Activated naive CD4-positive, alpha-beta T cell treated with anti-CD3 and anti-CD28 coated beads for 36 hours (primary cell): ENCODE measurements at regions not wholly inside any gene's neighbourhood (a gene's known extent, or its start where the extent isn't known, plus 50 kb on each side); places are given as distances from the start of the nearest gene placed in this dataset.

Source experiments
- CTCF ChIA-PET: fragments of 350-600 bp; sonication (Branson Sonifier 250); formaldehyde crosslinking; loops from one replicate; lab custom pipeline; 2021; ENCODE audit warnings: antibody characterized with exemption; lab: Charles Lee
- DNase-seq: peaks from one replicate; pipeline ENCODE4 v3.0.0-alpha.2; 2020
- H3K27ac Mint-ChIP-seq: one replicate; pipeline ENCODE4 v1.8.0; 2021; ENCODE audit warnings: mild to moderate bottlenecking, mixed read lengths
- H3K27me3 Mint-ChIP-seq: one replicate; pipeline ENCODE4 v1.8.0; 2021; ENCODE audit warnings: low read depth, mixed read lengths
- H3K36me3 Mint-ChIP-seq: one replicate; pipeline ENCODE4 v1.8.0; 2021; ENCODE audit warnings: low read depth, mixed read lengths
- H3K4me1 Mint-ChIP-seq: one replicate; pipeline ENCODE4 v1.8.0; 2021; ENCODE audit warnings: low read depth, mixed read lengths
- H3K4me3 Mint-ChIP-seq: one replicate; pipeline ENCODE4 v1.8.0; 2021; ENCODE audit warnings: mild to moderate bottlenecking, moderate library complexity, mixed read lengths
- H3K9me3 Mint-ChIP-seq: one replicate; pipeline ENCODE4 v1.8.0; 2021; ENCODE audit warnings: mixed read lengths
- intact Hi-C: fragments of 100-400 bp; cut with micrococcal nuclease; formaldehyde crosslinking; loops from one replicate; pipeline ENCODE4 v1.15.1; 2023

DNA sequence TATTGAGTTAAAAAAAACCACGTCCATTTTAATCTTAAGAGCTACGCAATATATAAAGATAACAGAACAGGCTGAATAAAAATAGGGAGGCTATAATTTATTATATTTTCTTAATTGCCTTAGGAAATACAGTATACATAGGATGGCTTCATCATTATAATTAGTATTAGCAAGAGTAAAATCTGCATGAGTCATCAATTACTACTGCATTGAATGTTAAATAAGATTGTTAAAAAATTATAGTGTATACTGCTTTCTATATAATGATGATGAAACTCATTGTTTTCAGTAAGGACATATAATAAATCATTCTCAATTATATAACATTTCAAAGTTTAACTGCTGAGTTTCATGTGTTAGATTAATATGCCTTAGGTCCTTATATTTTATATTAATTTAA lies 133.4 kb upstream of the GRID2 start:
- Mint-ChIP-seq H3K36me3 (peaks cover 2% of the 10 kb centered on the region), H3K9me3 (peaks cover 10% of the 10 kb centered on the region), H3K27ac (no peak overlapping the region), H3K4me1 (no peaks in the 10 kb centered on the region), H3K4me3 (no peak overlapping the region), H3K27me3 (no peaks in the 10 kb centered on the region)
- intact Hi-C loops = no loop called here
- DNase-seq = no peak
- CTCF ChIA-PET = no interaction called here

DNA sequence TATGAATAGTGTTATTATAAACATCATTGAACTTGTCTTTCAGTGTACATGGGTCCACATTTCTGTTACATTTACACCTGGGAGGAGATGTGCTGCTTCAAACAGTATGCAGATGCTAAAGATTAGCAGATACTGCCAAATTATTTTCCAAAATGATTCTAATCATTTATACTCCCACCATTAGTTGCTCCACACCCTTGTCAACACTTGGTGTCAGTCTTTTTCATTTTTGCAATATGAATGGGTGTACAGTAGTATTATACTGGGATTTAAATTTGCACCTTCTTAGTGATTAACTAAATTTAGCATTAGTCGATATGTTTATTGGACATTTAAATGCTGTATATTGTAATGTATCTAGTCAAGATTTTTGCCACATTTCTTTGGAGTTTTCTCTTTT lies 131.6 kb upstream of the GRID2 start:
- Mint-ChIP-seq H3K4me3 (no peak overlapping the region), H3K4me1 (no peaks in the 10 kb centered on the region), H3K27ac (no peak overlapping the region), H3K36me3 (no peaks in the 10 kb centered on the region), H3K27me3 (no peaks in the 10 kb centered on the region), H3K9me3 (peaks cover 5% of the 10 kb centered on the region)
- CTCF ChIA-PET = no interaction called here
- no peak for DNase-seq
- intact Hi-C loops = no loop called here

DNA sequence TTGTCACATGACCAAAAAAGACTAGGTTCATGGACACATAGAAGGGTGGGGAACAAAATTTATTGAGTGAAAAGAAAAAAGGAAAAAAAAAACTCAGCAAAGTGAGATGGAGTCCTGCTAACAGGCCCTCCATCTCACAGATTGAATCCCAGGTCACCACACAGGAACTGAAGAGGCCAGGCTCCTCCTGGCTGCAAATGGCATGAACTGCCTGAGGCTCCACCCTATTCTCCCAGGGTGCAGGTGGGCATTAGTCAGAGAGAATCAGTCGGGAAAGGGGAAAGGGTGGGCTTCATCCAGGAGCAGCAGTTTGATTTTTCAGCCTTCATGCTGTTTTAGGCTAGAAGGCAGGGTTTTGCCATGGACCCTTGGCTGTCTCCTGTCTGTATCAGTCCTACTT lies 128.5 kb upstream of the GRID2 start:
- H3K27ac Mint-ChIP-seq = no peak overlapping the region
- DNase-seq = no peak
- CTCF ChIA-PET = no interaction called here
- no peaks in the 10 kb centered on the region for H3K4me1 Mint-ChIP-seq
- intact Hi-C loops = no loop called here
- no peaks in the 10 kb centered on the region for H3K27me3 Mint-ChIP-seq
- H3K36me3 Mint-ChIP-seq = no peaks in the 10 kb centered on the region
- H3K9me3 Mint-ChIP-seq = peaks cover 5% of the 10 kb centered on the region
- no peak overlapping the region for H3K4me3 Mint-ChIP-seq

DNA sequence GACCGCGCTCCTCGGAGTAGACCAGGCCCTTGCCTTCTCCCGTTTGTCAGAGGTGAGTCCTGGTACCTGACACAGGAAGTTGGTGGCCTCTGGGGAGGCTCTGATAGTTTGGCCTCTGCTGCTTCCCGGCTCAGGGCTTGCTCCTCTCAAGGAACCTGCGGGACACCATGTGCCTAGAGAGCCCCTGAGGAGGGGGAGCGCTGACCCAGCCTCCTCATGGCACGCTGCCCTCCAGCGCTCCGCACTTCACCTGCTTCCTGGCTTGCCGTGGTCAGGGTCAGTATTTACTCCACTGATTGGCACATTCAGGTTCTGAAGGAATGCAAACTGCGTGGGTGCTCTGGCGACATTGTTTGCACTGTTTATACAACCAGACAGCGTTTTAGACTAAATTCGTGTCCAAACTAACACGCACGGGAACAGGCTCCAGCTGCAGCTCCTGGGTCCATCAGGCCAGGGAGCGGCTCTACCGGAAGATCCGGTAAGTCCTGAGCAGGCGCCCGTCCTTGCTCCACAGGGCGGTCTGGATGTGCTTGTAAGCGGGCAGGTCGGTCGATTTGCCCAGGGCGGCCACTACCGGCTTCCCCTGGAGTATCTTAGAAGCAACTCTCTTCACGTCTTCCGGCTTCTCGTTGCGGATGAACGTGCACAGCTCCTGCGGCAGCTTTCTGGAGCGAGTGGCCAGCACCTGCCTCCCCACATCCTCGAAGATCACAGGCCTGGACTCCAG lies 121.6 kb upstream of the GRID2 start:
- intact Hi-C loops = no loop called here
- Mint-ChIP-seq H3K4me3 (no peak overlapping the region), H3K36me3 (no peaks in the 10 kb centered on the region), H3K9me3 (peaks cover 18% of the 10 kb centered on the region), H3K27ac (no peak overlapping the region), H3K4me1 (no peaks in the 10 kb centered on the region), H3K27me3 (no peaks in the 10 kb centered on the region)
- CTCF ChIA-PET = no interaction called here
- DNase-seq = no peak

DNA sequence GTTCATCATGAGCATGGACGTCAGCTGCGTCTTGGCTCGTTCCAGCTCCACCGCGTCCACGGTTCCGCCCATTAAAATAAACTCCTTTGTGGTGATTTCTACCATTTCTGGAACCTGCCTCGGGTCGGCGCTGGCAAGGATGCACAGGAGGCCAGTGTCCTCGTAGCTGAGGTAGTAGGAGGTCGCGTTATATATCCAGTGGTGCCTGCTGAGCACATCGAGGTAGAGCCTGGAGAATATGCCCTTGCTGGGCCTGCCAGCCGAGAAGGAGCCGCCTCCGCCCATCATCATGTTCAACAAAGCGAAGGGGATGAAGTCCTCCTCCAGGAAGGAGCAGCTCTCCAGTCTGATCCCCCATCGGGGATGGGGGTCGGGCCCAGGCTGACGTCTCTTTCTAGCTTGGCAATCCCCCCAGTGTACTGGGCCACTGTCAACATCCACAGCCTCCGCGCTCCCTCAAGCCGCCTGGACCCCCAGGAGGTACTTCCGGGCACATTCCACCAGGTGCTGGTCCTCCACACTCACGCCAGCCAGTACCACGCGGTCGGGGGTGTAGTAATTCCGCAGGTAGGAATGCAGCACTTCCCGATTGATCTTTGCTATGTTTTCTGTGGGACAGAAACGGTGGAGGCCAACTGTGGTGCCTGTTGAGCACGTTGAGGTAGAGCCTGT lies 120.9 kb upstream of the GRID2 start:
- no peak overlapping the region for H3K4me3 Mint-ChIP-seq
- intact Hi-C loops = no loop called here
- DNase-seq = no peak
- H3K27ac Mint-ChIP-seq = no peak overlapping the region
- H3K9me3 Mint-ChIP-seq = peaks cover 18% of the 10 kb centered on the region
- CTCF ChIA-PET = no interaction called here
- H3K27me3 Mint-ChIP-seq = no peaks in the 10 kb centered on the region
- H3K4me1 Mint-ChIP-seq = no peaks in the 10 kb centered on the region
- H3K36me3 Mint-ChIP-seq = no peaks in the 10 kb centered on the region

DNA sequence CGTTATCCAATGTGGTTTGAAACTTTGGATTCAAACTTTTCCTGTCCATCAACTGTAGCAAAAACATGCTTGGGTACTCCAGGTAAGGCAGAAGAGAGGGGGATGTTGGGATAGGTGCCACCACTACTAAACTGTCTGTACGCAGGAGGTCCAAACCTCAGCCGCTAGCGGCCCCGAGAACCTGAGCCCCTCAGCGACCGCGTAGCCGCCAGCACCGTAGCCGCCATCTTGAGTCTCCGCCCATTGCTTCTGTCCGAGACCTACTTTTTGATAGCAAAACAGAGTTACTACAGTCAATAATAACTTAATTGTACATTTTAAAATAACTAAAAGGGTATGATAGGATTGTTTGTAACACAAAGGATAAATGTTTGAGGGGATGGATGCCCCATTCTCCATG lies 119.9 kb upstream of the GRID2 start:
- intact Hi-C loops = no loop called here
- Mint-ChIP-seq H3K4me1 (no peaks in the 10 kb centered on the region), H3K27ac (no peak overlapping the region), H3K4me3 (no peak overlapping the region), H3K27me3 (no peaks in the 10 kb centered on the region), H3K36me3 (no peaks in the 10 kb centered on the region), H3K9me3 (peaks cover 16% of the 10 kb centered on the region)
- CTCF ChIA-PET = no interaction called here
- no peak for DNase-seq

DNA sequence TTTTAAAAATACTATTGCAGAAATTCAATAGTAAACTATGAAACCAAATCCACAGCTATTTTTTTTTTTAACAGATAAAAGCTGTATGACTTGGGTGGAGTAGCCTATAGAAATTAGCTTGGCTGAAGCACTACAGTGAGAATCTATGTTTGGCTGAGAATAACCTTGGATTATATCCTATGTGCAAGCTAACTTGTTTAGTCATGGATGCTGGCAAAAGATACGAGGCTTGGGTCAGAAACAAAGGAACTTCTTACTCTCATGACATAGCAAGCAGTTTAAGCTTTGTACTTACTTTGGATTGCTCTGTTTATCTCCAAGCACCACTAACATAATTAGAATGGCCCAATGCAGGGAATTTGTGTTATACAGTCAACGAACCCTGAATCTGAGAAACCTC lies 119.2 kb upstream of the GRID2 start:
- no peak overlapping the region for H3K4me3 Mint-ChIP-seq
- no peaks in the 10 kb centered on the region for H3K4me1 Mint-ChIP-seq

DNA sequence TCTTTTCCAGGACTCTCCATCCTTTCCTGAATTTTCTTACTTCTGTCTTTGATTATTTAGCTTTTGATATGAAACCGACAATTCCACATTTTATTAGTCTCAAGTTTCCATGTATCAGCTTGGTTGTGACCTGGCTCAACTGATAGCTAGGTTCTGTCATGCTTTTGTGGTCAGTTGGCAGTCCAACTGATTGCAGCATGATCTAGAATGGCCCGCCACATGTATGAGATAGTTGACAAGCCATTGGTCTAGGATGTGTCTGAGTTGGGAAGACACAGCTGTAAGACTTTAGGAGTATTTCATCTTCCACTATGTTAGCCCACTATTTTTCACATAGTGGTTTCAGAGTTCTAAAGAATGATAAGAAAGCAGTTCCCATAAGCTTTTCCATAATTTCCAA lies 117.5 kb upstream of the GRID2 start:
- H3K4me1 Mint-ChIP-seq = no peaks in the 10 kb centered on the region
- no peak for DNase-seq
- CTCF ChIA-PET = no interaction called here
- H3K27me3 Mint-ChIP-seq = no peaks in the 10 kb centered on the region
- H3K36me3 Mint-ChIP-seq = no peaks in the 10 kb centered on the region
- H3K4me3 Mint-ChIP-seq = no peak overlapping the region
- H3K9me3 Mint-ChIP-seq = peaks cover 18% of the 10 kb centered on the region
- intact Hi-C loops = no loop called here
- no peak overlapping the region for H3K27ac Mint-ChIP-seq

More for the DNA sequence above, 119.2 kb upstream of the GRID2 start:
- no peak for DNase-seq
- Mint-ChIP-seq H3K27ac (no peak overlapping the region), H3K36me3 (no peaks in the 10 kb centered on the region), H3K9me3 (peaks cover 16% of the 10 kb centered on the region), H3K27me3 (no peaks in the 10 kb centered on the region)
- CTCF ChIA-PET = no interaction called here
- intact Hi-C loops = no loop called here

DNA sequence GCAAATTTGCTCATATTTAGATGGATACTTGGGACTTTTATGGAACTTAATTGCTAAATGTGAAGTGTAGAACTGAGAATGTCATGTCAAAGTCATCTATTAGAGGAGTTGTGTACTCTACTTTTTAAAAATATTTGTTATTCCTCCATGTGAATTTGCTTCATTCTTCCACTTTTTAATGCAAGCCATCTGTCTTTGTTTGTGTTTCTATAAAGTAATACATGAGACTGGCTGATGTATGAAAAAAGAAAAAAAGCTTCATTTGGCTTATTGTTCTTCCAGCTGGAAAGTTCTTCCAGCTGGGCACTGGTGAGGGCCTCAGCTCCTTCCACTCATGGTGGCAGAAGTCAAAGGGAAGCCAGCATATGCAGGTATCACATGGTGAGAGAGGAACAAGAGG lies 114.6 kb upstream of the GRID2 start:
- no peak overlapping the region for H3K27ac Mint-ChIP-seq
- no peak overlapping the region for H3K4me3 Mint-ChIP-seq
- CTCF ChIA-PET = no interaction called here
- no peaks in the 10 kb centered on the region for H3K36me3 Mint-ChIP-seq
- no peak for DNase-seq
- H3K9me3 Mint-ChIP-seq = peaks cover 6% of the 10 kb centered on the region
- no peaks in the 10 kb centered on the region for H3K4me1 Mint-ChIP-seq
- no peaks in the 10 kb centered on the region for H3K27me3 Mint-ChIP-seq
- intact Hi-C loops = no loop called here

DNA sequence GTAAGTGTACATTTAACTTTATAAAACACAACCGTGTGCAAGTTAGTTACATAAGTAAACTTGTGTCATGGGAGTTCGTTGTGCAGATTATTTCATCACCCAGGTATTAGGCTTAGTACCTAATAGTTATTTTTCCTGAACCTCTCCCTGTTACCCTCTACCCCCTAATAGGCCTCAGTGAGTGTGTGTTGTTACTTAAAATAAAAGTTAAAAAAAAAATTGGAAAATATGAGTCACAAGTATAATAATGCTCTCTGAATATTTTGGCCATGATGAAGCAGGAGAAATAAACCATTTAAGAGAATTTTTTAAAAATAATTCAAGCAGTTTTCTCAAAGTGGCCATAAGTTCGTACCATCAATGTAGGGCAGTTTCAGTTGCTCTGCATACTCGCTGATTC lies 105.1 kb upstream of the GRID2 start:
- no peak for DNase-seq
- peaks cover 4% of the 10 kb centered on the region for H3K9me3 Mint-ChIP-seq
- no peaks in the 10 kb centered on the region for H3K36me3 Mint-ChIP-seq
- H3K27ac Mint-ChIP-seq = no peak overlapping the region
- no peaks in the 10 kb centered on the region for H3K27me3 Mint-ChIP-seq
- no peak overlapping the region for H3K4me3 Mint-ChIP-seq
- intact Hi-C loops = no loop called here
- no peaks in the 10 kb centered on the region for H3K4me1 Mint-ChIP-seq
- CTCF ChIA-PET = no interaction called here

DNA sequence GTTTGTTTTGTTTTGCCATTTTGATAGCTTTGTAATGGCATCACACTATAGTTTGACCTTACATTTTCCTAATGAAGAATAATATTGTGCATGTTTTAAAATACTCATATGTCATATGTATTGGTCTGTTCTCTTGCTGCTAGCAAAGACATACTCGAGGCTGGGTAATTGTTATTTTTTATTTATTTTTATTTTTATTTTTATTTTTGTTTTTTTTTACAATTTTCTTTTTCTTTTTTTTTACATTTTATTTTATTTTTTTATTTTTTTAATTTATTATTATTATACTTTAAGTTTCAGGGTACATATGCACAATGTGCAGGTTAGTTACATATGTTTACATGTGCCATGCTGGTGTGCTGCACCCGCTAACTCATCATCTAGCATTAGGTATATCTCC lies 104.6 kb upstream of the GRID2 start:
- Mint-ChIP-seq H3K9me3 (peaks cover 4% of the 10 kb centered on the region), H3K36me3 (no peaks in the 10 kb centered on the region), H3K27me3 (no peaks in the 10 kb centered on the region)

DNA sequence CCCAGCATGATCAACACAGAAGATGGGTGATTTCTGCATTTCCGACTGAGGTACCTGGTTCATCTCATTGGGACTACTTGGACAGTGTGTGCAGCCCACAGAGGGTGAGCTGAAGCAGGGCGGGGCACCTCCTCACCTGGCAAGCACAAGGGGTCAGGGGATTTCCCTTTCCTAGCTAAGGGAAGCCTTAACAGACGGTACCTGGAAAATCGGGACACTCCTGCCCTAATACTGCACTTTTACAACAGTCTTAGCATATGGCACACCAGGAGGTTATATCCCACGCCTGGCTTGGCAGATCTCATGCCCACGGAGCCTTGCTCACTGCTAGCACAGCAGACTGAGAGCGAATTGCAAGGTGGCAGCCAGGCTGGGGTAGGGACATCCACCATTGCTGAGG lies 92.9 kb upstream of the GRID2 start:
- intact Hi-C loops = no loop called here
- Mint-ChIP-seq H3K9me3 (peaks cover 25% of the 10 kb centered on the region), H3K4me1 (no peaks in the 10 kb centered on the region), H3K4me3 (no peak overlapping the region), H3K36me3 (no peaks in the 10 kb centered on the region), H3K27ac (no peak overlapping the region), H3K27me3 (no peaks in the 10 kb centered on the region)
- CTCF ChIA-PET = no interaction called here
- DNase-seq = no peak

More for the DNA sequence above, 104.6 kb upstream of the GRID2 start:
- no peak for DNase-seq
- Mint-ChIP-seq H3K27ac (no peak overlapping the region), H3K4me3 (no peak overlapping the region), H3K4me1 (no peaks in the 10 kb centered on the region)
- intact Hi-C loops = no loop called here
- CTCF ChIA-PET = no interaction called here

DNA sequence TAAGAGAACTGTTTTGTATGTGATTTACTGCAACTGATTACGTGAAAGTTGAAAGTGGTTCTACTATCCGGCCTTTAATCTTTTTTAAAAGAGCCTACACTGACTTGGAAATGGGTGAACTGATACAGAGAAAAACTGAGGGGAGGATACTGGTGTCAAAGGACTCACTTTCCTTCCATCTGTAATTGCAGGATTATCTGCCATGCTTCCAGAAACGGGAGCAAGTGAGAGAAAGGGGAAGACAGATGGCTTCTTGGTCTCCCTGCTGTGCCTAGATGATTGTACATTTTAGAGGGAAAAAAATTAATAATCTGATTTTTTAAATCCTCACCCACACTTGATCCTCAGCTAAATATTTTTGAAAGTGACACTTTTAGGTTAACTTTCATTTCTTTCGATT lies 88.3 kb upstream of the GRID2 start:
- Mint-ChIP-seq H3K27me3 (no peaks in the 10 kb centered on the region), H3K4me3 (no peak overlapping the region), H3K4me1 (no peaks in the 10 kb centered on the region), H3K27ac (no peak overlapping the region), H3K9me3 (peaks cover 38% of the 10 kb centered on the region), H3K36me3 (no peaks in the 10 kb centered on the region)
- DNase-seq = no peak
- intact Hi-C loops = no loop called here
- CTCF ChIA-PET = no interaction called here
